Lower lobe of right lung (tissue), 2 donors: ENCODE measurements at regions not wholly inside any gene's neighbourhood (a gene's known extent, or its start where the extent isn't known, plus 50 kb on each side); places are given as distances from the start of the nearest gene placed in this dataset.

Experiments used
- ATAC-seq, 2 donors: fragments of 200-7000 bp; cut with Tn5 transposase; one replicate each; pipeline ENCODE4 v1.9.1; 2020 to 2022; ENCODE audit warnings: mild to moderate bottlenecking in 2 of 2, moderate library complexity in 2 of 2
- DNase-seq: peaks from one replicate; pipeline ENCODE4 v3.0.0-alpha.2; 2020
- H3K27ac ChIP-seq: fragments of 200-600 bp; one replicate; pipeline ENCODE4 v1.8.0; 2022
- H3K27me3 ChIP-seq: fragments of 200-600 bp; one replicate; pipeline ENCODE4 v1.8.0; 2022; ENCODE audit warnings: low read depth
- H3K36me3 ChIP-seq: fragments of 200-600 bp; one replicate; pipeline ENCODE4 v1.8.0; 2022; ENCODE audit warnings: mild to moderate bottlenecking
- H3K4me1 ChIP-seq: fragments of 200-600 bp; one replicate; pipeline ENCODE4 v1.8.0; 2022
- H3K4me3 ChIP-seq: fragments of 200-600 bp; one replicate; pipeline ENCODE4 v1.8.0; 2022; ENCODE audit warnings: mild to moderate bottlenecking
- H3K9me3 ChIP-seq: fragments of 200-600 bp; one replicate; pipeline ENCODE4 v1.8.0; 2022
- CTCF ChIP-seq: fragments of 200-600 bp; IDR thresholded peaks from one replicate; pipeline ENCODE4 v1.8.0; 2022; ENCODE audit warnings: antibody characterized with exemption, mild to moderate bottlenecking
- intact Hi-C: fragments of 100-400 bp; cut with DNase I; formaldehyde crosslinking; loops from one replicate; pipeline ENCODE4 v1.11.0; 2022
- donor health status: DM: no; HTN: yes; CAD: no; lungs with severe emphysema.

- H3K4me3 ChIP-seq: no peak overlapping the region
- H3K27me3 ChIP-seq: no peaks in the 10 kb centered on the region
- no peak overlapping the region for H3K27ac ChIP-seq
- intact Hi-C loops: no loop called here
- no peaks in the 10 kb centered on the region for H3K4me1 ChIP-seq
- TF ChIP-seq CTCF: no peak
- ATAC-seq (no peak), DNase-seq (no peak)
- H3K9me3 ChIP-seq: no peaks in the 10 kb centered on the region
- H3K36me3 ChIP-seq: no peaks in the 10 kb centered on the region
Measured at GRCh38 chr2:215498431-215498830, 62.6 kb upstream of the FN1 start.

GRCh38 chr2:215493376-215493775 lies 57.5 kb upstream of the FN1 start:
- no peaks in the 10 kb centered on the region for H3K9me3 ChIP-seq
- no peak overlapping the region for H3K27ac ChIP-seq
- no peaks in the 10 kb centered on the region for H3K4me1 ChIP-seq
- no peak for TF ChIP-seq CTCF
- no peaks in the 10 kb centered on the region for H3K36me3 ChIP-seq
- intact Hi-C loops: no loop called here
- no peaks in the 10 kb centered on the region for H3K27me3 ChIP-seq
- ATAC-seq (peak; percentile 46 to 56), DNase-seq (no peak)
- H3K4me3 ChIP-seq: no peak overlapping the region

GRCh38 chr2:215489288-215489848 lies 53.5 kb upstream of the FN1 start:
- no peaks in the 10 kb centered on the region for H3K36me3 ChIP-seq
- no peak for TF ChIP-seq CTCF
- ATAC-seq: no peak
- no peaks in the 10 kb centered on the region for H3K27me3 ChIP-seq
- H3K4me3 ChIP-seq: no peak overlapping the region
- H3K27ac ChIP-seq: no peak overlapping the region
- intact Hi-C loops: no loop called here
- H3K9me3 ChIP-seq: no peaks in the 10 kb centered on the region
- no peak for DNase-seq
- H3K4me1 ChIP-seq: no peaks in the 10 kb centered on the region

GRCh38 chr2:215487002-215487372 lies 51.1 kb upstream of the FN1 start:
- no peak overlapping the region for H3K27ac ChIP-seq
- peak; percentile 69 to 77 for ATAC-seq
- H3K9me3 ChIP-seq: no peaks in the 10 kb centered on the region
- no peak overlapping the region for H3K4me3 ChIP-seq
- TF ChIP-seq CTCF: no peak
- no peak for DNase-seq
- H3K36me3 ChIP-seq: no peaks in the 10 kb centered on the region
- intact Hi-C loops: no loop called here
- H3K4me1 ChIP-seq: no peaks in the 10 kb centered on the region
- H3K27me3 ChIP-seq: no peaks in the 10 kb centered on the region

- no peak for DNase-seq
- Histone ChIP-seq H3K27me3 (no peaks in the 10 kb centered on the region), H3K9me3 (no peaks in the 10 kb centered on the region), H3K4me3 (no peak overlapping the region), H3K36me3 (no peaks in the 10 kb centered on the region), H3K27ac (no peak overlapping the region), H3K4me1 (no peaks in the 10 kb centered on the region)
- intact Hi-C loops: no loop called here
- ATAC-seq: no peak
- no peak for TF ChIP-seq CTCF
Measured at GRCh38 chr2:215486291-215487001, 50.6 kb upstream of the FN1 start.
